ENCODE measurements at regions not wholly inside any gene's neighbourhood (a gene's known extent, or its start where the extent isn't known, plus 50 kb on each side); places are given as distances from the start of the nearest gene placed in this dataset.

DNA sequence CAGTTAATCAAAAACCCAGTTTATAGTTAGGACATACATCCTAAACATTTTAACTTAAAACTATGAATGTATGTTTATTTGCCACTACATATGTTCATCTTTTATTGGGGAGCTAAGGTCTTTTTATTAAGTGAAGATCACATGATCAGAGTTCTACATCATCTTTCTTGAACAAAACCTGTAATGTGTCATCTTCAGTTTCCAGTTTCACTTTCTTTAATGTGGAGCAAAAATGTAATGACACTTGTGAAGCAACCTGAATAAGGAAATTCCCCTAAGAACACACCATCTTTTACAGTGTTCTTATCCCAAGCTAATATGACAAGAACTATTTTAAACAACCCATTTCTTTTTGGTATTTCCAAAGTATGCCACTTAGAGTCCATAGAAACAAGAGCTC lies 166.7 kb upstream of the BET1 start:
- TF ChIP-seq SNAI2 (CRISPR knock-in tag; IDR thresholded peaks at IDR 0.05) (no peak), GLIS3 (CRISPR knock-in tag; IDR thresholded peaks at IDR 0.05) (no peak), RARB (CRISPR knock-in tag; IDR thresholded peaks at IDR 0.05) (no peak)
- TF ChIP-seq, protein P1, sequence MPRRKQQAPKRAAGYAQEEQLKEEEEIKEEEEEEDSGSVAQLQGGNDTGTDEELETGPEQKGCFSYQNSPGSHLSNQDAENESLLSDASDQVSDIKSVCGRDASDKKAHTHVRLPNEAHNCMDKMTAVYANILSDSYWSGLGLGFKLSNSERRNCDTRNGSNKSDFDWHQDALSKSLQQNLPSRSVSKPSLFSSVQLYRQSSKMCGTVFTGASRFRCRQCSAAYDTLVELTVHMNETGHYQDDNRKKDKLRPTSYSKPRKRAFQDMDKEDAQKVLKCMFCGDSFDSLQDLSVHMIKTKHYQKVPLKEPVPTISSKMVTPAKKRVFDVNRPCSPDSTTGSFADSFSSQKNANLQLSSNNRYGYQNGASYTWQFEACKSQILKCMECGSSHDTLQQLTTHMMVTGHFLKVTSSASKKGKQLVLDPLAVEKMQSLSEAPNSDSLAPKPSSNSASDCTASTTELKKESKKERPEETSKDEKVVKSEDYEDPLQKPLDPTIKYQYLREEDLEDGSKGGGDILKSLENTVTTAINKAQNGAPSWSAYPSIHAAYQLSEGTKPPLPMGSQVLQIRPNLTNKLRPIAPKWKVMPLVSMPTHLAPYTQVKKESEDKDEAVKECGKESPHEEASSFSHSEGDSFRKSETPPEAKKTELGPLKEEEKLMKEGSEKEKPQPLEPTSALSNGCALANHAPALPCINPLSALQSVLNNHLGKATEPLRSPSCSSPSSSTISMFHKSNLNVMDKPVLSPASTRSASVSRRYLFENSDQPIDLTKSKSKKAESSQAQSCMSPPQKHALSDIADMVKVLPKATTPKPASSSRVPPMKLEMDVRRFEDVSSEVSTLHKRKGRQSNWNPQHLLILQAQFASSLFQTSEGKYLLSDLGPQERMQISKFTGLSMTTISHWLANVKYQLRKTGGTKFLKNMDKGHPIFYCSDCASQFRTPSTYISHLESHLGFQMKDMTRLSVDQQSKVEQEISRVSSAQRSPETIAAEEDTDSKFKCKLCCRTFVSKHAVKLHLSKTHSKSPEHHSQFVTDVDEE (CRISPR knock-in tag; IDR thresholded peaks at IDR 0.05), result no peak

All from SK-N-SH treated with all-trans-retinoic acid at 6 μM for 48 hours (cell line).